Retinal pigment epithelial cell (primary cell): ENCODE measurements at regions not wholly inside any gene's neighbourhood (a gene's known extent, or its start where the extent isn't known, plus 50 kb on each side); places are given as distances from the start of the nearest gene placed in this dataset.
"Not testable (repeated sequence)": the region's sequence is repeated elsewhere in the genome, so short reads cannot be mapped to it uniquely, and the experiment has no call there.

Experiments
- DNase-seq: peaks from one replicate; pipeline ENCODE4 v3.0.0-alpha.2; 2010; ENCODE audit warnings: low read depth
- H3K4me3 ChIP-seq: 2 replicates; pipeline ENCODE4 v1.5.1; 2011; ENCODE audit warnings: mild to moderate bottlenecking, low read length, control low read depth, moderate library complexity
- TF ChIP-seq, protein P1 (sequence below): conservative IDR thresholded peaks from 2 replicates; pipeline ENCODE4 v1.5.1; 2011; ENCODE audit warnings: low read depth, low read length, control low read depth, inconsistent platforms

DNA sequence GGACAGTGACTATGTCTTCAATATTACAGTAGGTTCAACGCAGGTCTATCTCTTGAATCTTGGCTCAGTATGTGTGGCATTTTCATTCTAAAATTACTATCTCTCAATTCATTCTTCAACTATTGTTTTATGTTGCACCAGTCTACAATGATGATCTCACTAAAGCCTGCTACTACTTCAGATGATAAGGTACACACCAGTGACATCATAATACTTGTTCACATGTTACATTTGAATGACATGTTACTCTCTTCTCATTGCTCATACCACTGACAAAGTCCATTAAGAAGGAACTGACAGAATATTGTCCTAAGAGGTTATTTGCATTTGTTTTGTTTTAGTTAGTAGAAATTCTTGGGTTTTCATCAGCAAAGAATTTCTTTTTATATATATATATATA, 165.2 kb upstream of the ST8SIA4 start:
- TF ChIP-seq, protein P1, sequence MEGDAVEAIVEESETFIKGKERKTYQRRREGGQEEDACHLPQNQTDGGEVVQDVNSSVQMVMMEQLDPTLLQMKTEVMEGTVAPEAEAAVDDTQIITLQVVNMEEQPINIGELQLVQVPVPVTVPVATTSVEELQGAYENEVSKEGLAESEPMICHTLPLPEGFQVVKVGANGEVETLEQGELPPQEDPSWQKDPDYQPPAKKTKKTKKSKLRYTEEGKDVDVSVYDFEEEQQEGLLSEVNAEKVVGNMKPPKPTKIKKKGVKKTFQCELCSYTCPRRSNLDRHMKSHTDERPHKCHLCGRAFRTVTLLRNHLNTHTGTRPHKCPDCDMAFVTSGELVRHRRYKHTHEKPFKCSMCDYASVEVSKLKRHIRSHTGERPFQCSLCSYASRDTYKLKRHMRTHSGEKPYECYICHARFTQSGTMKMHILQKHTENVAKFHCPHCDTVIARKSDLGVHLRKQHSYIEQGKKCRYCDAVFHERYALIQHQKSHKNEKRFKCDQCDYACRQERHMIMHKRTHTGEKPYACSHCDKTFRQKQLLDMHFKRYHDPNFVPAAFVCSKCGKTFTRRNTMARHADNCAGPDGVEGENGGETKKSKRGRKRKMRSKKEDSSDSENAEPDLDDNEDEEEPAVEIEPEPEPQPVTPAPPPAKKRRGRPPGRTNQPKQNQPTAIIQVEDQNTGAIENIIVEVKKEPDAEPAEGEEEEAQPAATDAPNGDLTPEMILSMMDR, result no peak
- DNase-seq, result no peak
- no peak overlapping the region for H3K4me3 ChIP-seq

DNA sequence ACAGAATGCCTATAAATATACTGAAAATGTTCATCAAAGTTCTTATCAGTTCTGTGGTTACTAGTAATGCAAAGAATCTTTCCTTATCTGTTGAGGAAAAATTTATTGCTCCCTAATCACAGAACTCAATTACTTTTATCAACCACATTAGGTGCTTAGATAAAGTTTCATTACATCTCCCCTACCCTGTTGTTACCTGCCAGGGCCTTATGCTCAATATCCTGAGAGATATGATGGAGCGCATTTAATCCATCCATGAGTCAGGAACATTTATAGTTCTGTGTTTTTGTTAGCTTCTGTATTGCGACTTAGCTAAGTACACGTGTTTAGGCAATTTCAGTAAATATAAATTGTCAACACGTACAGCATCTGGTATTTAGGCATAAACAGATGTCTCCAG, 164.3 kb upstream of the ST8SIA4 start:
- TF ChIP-seq, protein P1, result no peak
- no peak for DNase-seq
- no peak overlapping the region for H3K4me3 ChIP-seq

DNA sequence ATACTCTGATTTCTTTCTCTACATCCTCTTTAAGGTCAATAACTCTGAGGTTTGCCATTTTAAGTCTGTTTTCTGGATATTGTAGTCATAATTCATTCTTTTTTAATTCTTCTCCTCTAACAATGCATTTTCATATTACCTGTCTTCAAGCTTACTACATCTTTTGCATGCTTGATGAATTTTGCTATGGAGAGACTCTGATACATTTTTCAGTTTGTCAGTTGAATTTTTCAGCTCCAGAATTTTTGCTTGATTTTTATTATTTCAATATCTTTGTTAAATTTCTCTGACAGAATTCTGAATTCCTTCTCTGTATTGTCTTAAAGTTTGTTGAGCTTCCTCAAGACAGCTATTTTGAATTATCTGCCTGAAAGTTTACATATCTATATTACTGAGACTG, 159.8 kb upstream of the ST8SIA4 start:
- no peak for DNase-seq
- TF ChIP-seq, protein P1, result no peak
- no peak overlapping the region for H3K4me3 ChIP-seq

DNA sequence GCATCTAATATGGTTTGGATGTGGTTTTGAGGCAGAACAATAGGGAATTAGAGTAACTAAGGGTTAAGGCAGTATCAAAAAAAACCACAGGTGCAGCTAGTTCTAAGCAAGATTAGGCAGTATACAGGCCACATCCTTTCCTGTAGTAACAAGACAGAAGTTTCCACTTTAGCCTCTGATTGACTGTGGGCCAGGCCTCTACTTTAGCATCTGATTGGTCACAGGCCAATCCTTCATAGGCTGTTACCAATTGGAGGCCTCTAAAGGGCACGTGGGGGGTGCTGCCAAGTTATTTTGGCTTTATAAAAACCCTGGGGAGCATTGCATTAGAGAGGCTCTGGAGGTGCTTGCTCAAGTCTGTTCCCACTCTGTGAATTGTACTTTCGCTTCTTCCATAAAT, 144.1 kb upstream of the ST8SIA4 start:
- no peak overlapping the region for H3K4me3 ChIP-seq
- TF ChIP-seq, protein P1, result no peak
- no peak for DNase-seq

DNA sequence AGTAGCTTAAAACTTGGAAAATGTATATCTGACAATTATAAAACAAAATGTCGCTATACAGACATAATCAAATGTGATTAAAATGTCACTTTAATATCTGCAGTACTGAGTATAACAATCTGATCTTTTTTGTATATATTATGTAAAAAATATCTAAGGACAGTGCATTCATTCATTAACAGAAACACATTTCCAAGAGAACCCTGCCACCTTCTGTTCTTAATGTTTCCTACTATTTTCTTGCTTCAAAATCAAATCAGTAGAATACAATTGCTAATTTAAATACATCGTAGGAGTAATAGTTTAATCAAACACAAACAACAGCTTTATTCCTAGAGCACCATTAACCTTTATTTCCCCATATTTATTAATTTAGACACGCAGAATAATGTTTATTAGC, 142.6 kb upstream of the ST8SIA4 start:
- peak; percentile 2 for DNase-seq
- TF ChIP-seq, protein P1, result no peak
- no peak overlapping the region for H3K4me3 ChIP-seq

DNA sequence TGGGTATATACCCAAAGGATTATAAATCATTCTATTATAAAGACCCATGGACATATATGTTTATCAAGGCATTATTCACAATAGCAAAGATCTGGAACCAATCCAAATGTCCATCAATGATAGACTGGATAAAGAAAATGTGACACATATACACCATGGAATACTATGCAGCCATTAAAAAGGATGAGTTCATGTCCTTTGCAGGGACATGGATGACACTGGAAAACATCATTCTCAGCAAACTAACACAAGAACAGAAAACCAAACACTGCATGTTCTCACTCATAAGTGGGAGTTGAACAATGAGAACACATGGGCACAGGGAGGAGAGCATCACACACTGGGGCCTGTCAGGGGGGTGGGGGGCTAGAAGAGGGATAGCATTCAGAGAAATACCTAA, 136.9 kb upstream of the ST8SIA4 start:
- H3K4me3 ChIP-seq, result not testable (repeated sequence)

DNA sequence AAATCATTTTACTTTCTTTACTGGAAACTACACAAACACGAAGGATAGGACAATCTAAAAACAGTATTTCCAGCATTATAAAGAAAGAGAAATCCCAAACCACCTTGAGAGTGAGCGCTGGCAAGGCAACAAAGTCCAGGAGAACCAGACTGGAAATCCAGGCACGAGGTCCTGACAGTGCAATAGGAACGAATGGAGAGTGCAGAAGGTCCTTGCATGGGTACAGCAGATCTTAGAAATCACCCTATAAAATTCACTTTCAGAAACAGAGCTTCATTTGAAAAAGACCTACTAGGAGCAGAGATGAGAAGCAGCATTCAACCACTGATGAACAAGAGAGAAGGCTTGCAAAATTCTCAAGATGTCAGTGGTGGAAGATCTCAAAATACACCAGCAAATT, 133.7 kb upstream of the ST8SIA4 start:
- DNase-seq, result no peak
- H3K4me3 ChIP-seq, result no peak overlapping the region
- TF ChIP-seq, protein P1, result no peak

More for the DNA sequence above, 136.9 kb upstream of the ST8SIA4 start:
- not testable (repeated sequence) for DNase-seq

DNA sequence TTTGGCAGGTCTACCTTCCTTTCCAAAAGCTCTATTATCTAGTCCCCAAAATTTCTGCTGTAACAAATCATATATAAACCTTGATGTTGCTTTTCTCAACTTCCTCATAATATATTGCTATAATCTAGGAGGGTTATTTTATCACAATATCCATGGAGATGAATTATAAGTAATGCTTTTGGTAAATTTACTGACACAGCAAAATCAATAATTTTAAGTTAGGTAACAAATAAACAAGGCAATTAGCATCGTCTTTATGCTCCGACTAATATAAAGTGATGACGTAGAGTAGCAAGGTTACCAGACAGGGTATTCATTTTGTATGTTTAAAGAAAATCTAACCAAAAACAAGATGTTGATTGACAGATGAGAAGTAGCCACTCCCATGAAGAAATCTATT, 132.3 kb upstream of the ST8SIA4 start:
- TF ChIP-seq, protein P1, result no peak
- no peak for DNase-seq
- H3K4me3 ChIP-seq, result no peak overlapping the region
